ENCODE measurements at regions not wholly inside any gene's neighbourhood (a gene's known extent, or its start where the extent isn't known, plus 50 kb on each side); places are given as distances from the start of the nearest gene placed in this dataset.

- no peak overlapping the region for H3K4me3 Mint-ChIP-seq (ENCODE audit: unreplicated experiment)
- TF ChIP-seq CTCF (IDR thresholded peaks at IDR 0.05; ENCODE audit: unreplicated experiment) = no peak
- no peak overlapping the region for H3K27ac Mint-ChIP-seq (ENCODE audit: unreplicated experiment)
- no peaks in the 10 kb centered on the region for H3K36me3 Mint-ChIP-seq (ENCODE audit: low read depth, unreplicated experiment)
- no peak for DNase-seq (ENCODE audit: low spot score)
- H3K9me3 Mint-ChIP-seq (ENCODE audit: unreplicated experiment) = no peaks in the 10 kb centered on the region
- no peaks in the 10 kb centered on the region for H3K4me1 Mint-ChIP-seq (ENCODE audit: unreplicated experiment)
- H3K27me3 Mint-ChIP-seq (ENCODE audit: unreplicated experiment) = no peaks in the 10 kb centered on the region
Measured at GRCh38 chr21:35770101-35770945, 290.0 kb downstream of the SETD4 start.

- DNase-seq (ENCODE audit: low spot score) = no peak
- no peak overlapping the region for H3K27ac Mint-ChIP-seq (ENCODE audit: unreplicated experiment)
- no peak for TF ChIP-seq CTCF (IDR thresholded peaks at IDR 0.05; ENCODE audit: unreplicated experiment)
- no peaks in the 10 kb centered on the region for H3K9me3 Mint-ChIP-seq (ENCODE audit: unreplicated experiment)
- H3K4me3 Mint-ChIP-seq (ENCODE audit: unreplicated experiment) = no peak overlapping the region
- no peaks in the 10 kb centered on the region for H3K4me1 Mint-ChIP-seq (ENCODE audit: unreplicated experiment)
- no peaks in the 10 kb centered on the region for H3K36me3 Mint-ChIP-seq (ENCODE audit: low read depth, unreplicated experiment)
- H3K27me3 Mint-ChIP-seq (ENCODE audit: unreplicated experiment) = no peaks in the 10 kb centered on the region
Measured at GRCh38 chr21:35768187-35768586, 292.1 kb downstream of the SETD4 start.

DNA sequence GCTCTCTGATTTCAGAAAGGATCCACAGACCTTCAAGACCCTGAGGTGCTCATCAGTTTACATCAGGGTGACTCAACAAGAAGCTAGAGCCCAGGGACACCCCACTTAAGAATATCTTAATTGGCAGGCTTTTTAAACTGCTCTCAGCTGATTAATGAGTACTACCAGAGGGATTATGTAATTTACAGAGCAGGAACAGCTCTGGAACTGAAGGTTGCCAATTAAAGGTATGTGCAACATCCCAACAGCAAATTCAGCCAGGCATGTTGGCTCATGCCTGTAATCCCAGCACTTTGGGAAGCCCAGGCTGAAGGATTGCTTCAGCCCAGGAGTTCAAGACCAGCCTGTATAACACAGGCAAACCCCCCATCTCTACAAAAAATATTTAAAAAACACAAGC is 295.7 kb downstream of the SETD4 start:
- no peaks in the 10 kb centered on the region for H3K27me3 Mint-ChIP-seq (ENCODE audit: unreplicated experiment)
- no peak overlapping the region for H3K4me3 Mint-ChIP-seq (ENCODE audit: unreplicated experiment)
- no peaks in the 10 kb centered on the region for H3K9me3 Mint-ChIP-seq (ENCODE audit: unreplicated experiment)
- no peak for TF ChIP-seq CTCF (IDR thresholded peaks at IDR 0.05; ENCODE audit: unreplicated experiment)
- H3K27ac Mint-ChIP-seq (ENCODE audit: unreplicated experiment) = no peak overlapping the region
- no peak for DNase-seq (ENCODE audit: low spot score)
- H3K36me3 Mint-ChIP-seq (ENCODE audit: low read depth, unreplicated experiment) = no peaks in the 10 kb centered on the region
- no peaks in the 10 kb centered on the region for H3K4me1 Mint-ChIP-seq (ENCODE audit: unreplicated experiment)

- Mint-ChIP-seq H3K36me3 (ENCODE audit: low read depth, unreplicated experiment) (no peaks in the 10 kb centered on the region), H3K4me3 (ENCODE audit: unreplicated experiment) (no peak overlapping the region), H3K4me1 (ENCODE audit: unreplicated experiment) (no peaks in the 10 kb centered on the region), H3K27ac (ENCODE audit: unreplicated experiment) (no peak overlapping the region), H3K27me3 (ENCODE audit: unreplicated experiment) (no peaks in the 10 kb centered on the region), H3K9me3 (ENCODE audit: unreplicated experiment) (no peaks in the 10 kb centered on the region)
- TF ChIP-seq CTCF (IDR thresholded peaks at IDR 0.05; ENCODE audit: unreplicated experiment) = no peak
- no peak for DNase-seq (ENCODE audit: low spot score)
Measured at GRCh38 chr21:35764077-35764476, 296.2 kb downstream of the SETD4 start.

- Mint-ChIP-seq H3K4me3 (ENCODE audit: unreplicated experiment) (no peak overlapping the region), H3K4me1 (ENCODE audit: unreplicated experiment) (no peaks in the 10 kb centered on the region), H3K36me3 (ENCODE audit: low read depth, unreplicated experiment) (no peaks in the 10 kb centered on the region), H3K27me3 (ENCODE audit: unreplicated experiment) (peaks cover 4% of the 10 kb centered on the region), H3K9me3 (ENCODE audit: unreplicated experiment) (no peaks in the 10 kb centered on the region), H3K27ac (ENCODE audit: unreplicated experiment) (no peak overlapping the region)
- no peak for TF ChIP-seq CTCF (IDR thresholded peaks at IDR 0.05; ENCODE audit: unreplicated experiment)
- DNase-seq (ENCODE audit: low spot score) = no peak
Measured at GRCh38 chr21:35754583-35754982, 305.7 kb downstream of the SETD4 start.

Data from endothelial cell (in vitro differentiated cells).